H1 (cell line): ENCODE measurements at regions not wholly inside any gene's neighbourhood (a gene's known extent, or its start where the extent isn't known, plus 50 kb on each side); places are given as distances from the start of the nearest gene placed in this dataset.

ENCODE experiments used
- CTCF ChIA-PET: fragments of 300-600 bp; sonication (Branson Sonifier 250); formaldehyde crosslinking; loops from one replicate; lab custom pipeline; 2021; ENCODE audit not compliant: partially characterized antibody; lab: Charles Lee
- POLR2A ChIA-PET: fragments of 300-600 bp; sonication (Branson Sonifier 250); formaldehyde crosslinking; loops from one replicate; lab custom pipeline; 2021; ENCODE audit warnings: inconsistent platforms; ENCODE audit not compliant: partially characterized antibody; lab: Charles Lee
- DNase-seq, 2 experiments: peaks; one replicate each; pipeline versions ENCODE4 v3.0.0 to v3.0.0-alpha.2; 2010 to 2022; ENCODE audit warnings: low spot score in 2 of 2, low read depth in 1 of 2, mixed read lengths in 1 of 2
- FAIRE-seq: peaks from 2 replicates; lab custom pipeline; 2011; peaks lifted over from hg19 to GRCh38; lab: Jason Lieb, UNC
- H2AFZ ChIP-seq: 2 replicates; pipeline ENCODE4 v1.8.1; 2012; ENCODE audit warnings: low read length, inconsistent platforms
- H2AK5ac ChIP-seq: 2 replicates; pipeline ENCODE4 v1.6.1; 2013; ENCODE audit warnings: low read depth, low read length
- H2BK120ac ChIP-seq: replicated peaks from 2 replicates; pipeline ENCODE3; 2013; ENCODE audit warnings: low read depth, low read length, inconsistent platforms
- H2BK12ac ChIP-seq: 2 replicates; pipeline ENCODE4 v1.6.1; 2013; ENCODE audit warnings: low read depth, low read length
- H2BK15ac ChIP-seq: 2 replicates; pipeline ENCODE4 v1.6.1; 2013; ENCODE audit warnings: low read length
- H2BK20ac ChIP-seq: 2 replicates; pipeline ENCODE4 v1.6.1; 2013; ENCODE audit warnings: low read length
- H2BK5ac ChIP-seq: 2 replicates; pipeline ENCODE4 v1.6.1; 2013; ENCODE audit warnings: low read depth, low read length
- H3K14ac ChIP-seq: 2 replicates; pipeline ENCODE4 v1.6.1; 2013; ENCODE audit warnings: inconsistent platforms; ENCODE audit not compliant: insufficient read length
- H3K18ac ChIP-seq: 2 replicates; pipeline ENCODE4 v1.6.1; 2013; ENCODE audit warnings: low read length; ENCODE audit errors: extremely low read depth
- H3K23ac ChIP-seq: 2 replicates; pipeline ENCODE4 v1.6.1; 2013; ENCODE audit warnings: inconsistent platforms; ENCODE audit not compliant: insufficient read length
- H3K23me2 ChIP-seq: 2 replicates; pipeline ENCODE4 v1.6.1; 2013; ENCODE audit warnings: low read depth, low read length
- H3K27ac ChIP-seq: 2 replicates; pipeline ENCODE4 v1.6.1; 2011; ENCODE audit warnings: low read depth, low read length, inconsistent platforms
- H3K27me3 ChIP-seq, 4 experiments: replicated peaks in 1 of 4; 1 replicate in 1 of 4; 2 replicates in 3 of 4; pipeline versions ENCODE4 v1.6.1 to v1.8.1; 2011 to 2013; ENCODE audit warnings: low read length in 3 of 4, mild to moderate bottlenecking in 3 of 4, inconsistent platforms in 2 of 4, mixed read lengths in 2 of 4, moderate library complexity in 1 of 4; ENCODE audit not compliant: control insufficient read depth in 3 of 4, insufficient read depth in 3 of 4; ENCODE audit errors: extremely low read depth in 1 of 4
- H3K36me3 ChIP-seq, 4 experiments: 2 replicates each; pipeline versions ENCODE4 v1.6.1 to v1.8.1; 2011 to 2013; ENCODE audit warnings: mild to moderate bottlenecking in 4 of 4, low read length in 3 of 4, moderate library complexity in 2 of 4, control low read depth in 1 of 4, inconsistent platforms in 1 of 4; ENCODE audit not compliant: insufficient read depth in 4 of 4, control insufficient read depth in 2 of 4
- H3K4ac ChIP-seq: replicated peaks from 2 replicates; pipeline ENCODE3; 2013; ENCODE audit warnings: low read length, low read depth, mixed read lengths, inconsistent platforms; ENCODE audit not compliant: insufficient read length
- H3K4me1 ChIP-seq, 4 experiments: replicated peaks in 1 of 4; 1 replicate in 1 of 4; 2 replicates in 3 of 4; pipeline versions ENCODE4 v1.6.1 to v1.8.1; 2011 to 2013; ENCODE audit warnings: low read length in 3 of 4, inconsistent platforms in 2 of 4, mixed read lengths in 1 of 4; ENCODE audit not compliant: insufficient read depth in 4 of 4, control insufficient read depth in 3 of 4
- H3K4me2 ChIP-seq, 2 experiments: 2 replicates each; pipeline versions ENCODE4 v1.6.1 to v1.8.1; 2011 to 2013; ENCODE audit warnings: low read depth in 2 of 2, low read length in 2 of 2, control low read depth in 1 of 2, inconsistent platforms in 1 of 2, mild to moderate bottlenecking in 1 of 2; ENCODE audit not compliant: insufficient read depth in 1 of 2
- H3K4me3 ChIP-seq, 4 experiments: fragments of 200-600, 300-600 bp in 1 of 4; sonication (generic), shearing (Covaris generic), sonication (Bioruptor Twin) in 1 of 4; 2 replicates each; pipeline versions ENCODE4 v1.5.1 to v1.8.1; 2011 to 2016; ENCODE audit warnings: low read length in 4 of 4, low read depth in 3 of 4, control low read depth in 2 of 4, inconsistent platforms in 2 of 4, mild to moderate bottlenecking in 2 of 4, mixed read lengths in 1 of 4, moderate library complexity in 1 of 4; ENCODE audit not compliant: insufficient read depth in 2 of 4; ENCODE audit errors: extremely low read depth in 1 of 4
- H3K56ac ChIP-seq: replicated peaks from 2 replicates; pipeline ENCODE3; 2013; ENCODE audit warnings: low read depth, mild to moderate bottlenecking, mixed read lengths, low read length, inconsistent platforms; ENCODE audit not compliant: insufficient read length
- H3K79me1 ChIP-seq: 2 replicates; pipeline ENCODE4 v1.6.1; 2013; ENCODE audit warnings: low read depth, low read length, control low read depth
- H3K79me2 ChIP-seq, 2 experiments: 2 replicates each; pipeline versions ENCODE4 v1.6.1 to v1.8.1; 2012 to 2013; ENCODE audit warnings: low read length in 2 of 2, mild to moderate bottlenecking in 2 of 2, inconsistent platforms in 1 of 2; ENCODE audit not compliant: insufficient read depth in 2 of 2, control insufficient read depth in 1 of 2
- H3K9ac ChIP-seq, 4 experiments: replicated peaks in 1 of 4; 1 replicate in 1 of 4; 2 replicates in 3 of 4; pipeline versions ENCODE4 v1.6.1 to v1.8.1; 2011 to 2013; ENCODE audit warnings: low read depth in 3 of 4, low read length in 3 of 4, control low read depth in 2 of 4, mild to moderate bottlenecking in 2 of 4, moderate library complexity in 2 of 4, inconsistent platforms in 1 of 4; ENCODE audit errors: extremely low read depth in 1 of 4
- H3K9me3 ChIP-seq, 2 experiments: 2 replicates each; pipeline versions ENCODE4 v1.6.1 to v1.8.1; 2012 to 2013; ENCODE audit warnings: mild to moderate bottlenecking in 2 of 2, moderate library complexity in 2 of 2, control low read depth in 1 of 2, inconsistent platforms in 1 of 2, low read depth in 1 of 2, low read length in 1 of 2, mixed read lengths in 1 of 2; ENCODE audit not compliant: insufficient read depth in 2 of 2
- H4K20me1 ChIP-seq, 2 experiments: replicated peaks in 1 of 2; 2 replicates each; pipeline versions ENCODE3 to v1.8.1; 2011 to 2013; ENCODE audit warnings: inconsistent platforms in 2 of 2, low read length in 2 of 2, mild to moderate bottlenecking in 1 of 2; ENCODE audit not compliant: insufficient read depth in 2 of 2, control insufficient read depth in 1 of 2
- H4K5ac ChIP-seq: 2 replicates; pipeline ENCODE4 v1.6.1; 2013; ENCODE audit warnings: low read length, low read depth, mixed read lengths, inconsistent platforms; ENCODE audit not compliant: insufficient read length
- H4K8ac ChIP-seq: 2 replicates; pipeline ENCODE4 v1.8.0; 2013; ENCODE audit warnings: mild to moderate bottlenecking, moderate library complexity, low read length, inconsistent platforms; ENCODE audit not compliant: insufficient read depth; ENCODE audit errors: extremely low read depth
- H4K91ac ChIP-seq: replicated peaks from 2 replicates; pipeline ENCODE3; 2013; ENCODE audit warnings: low read length, mixed read lengths, inconsistent platforms; ENCODE audit not compliant: insufficient read length
- BACH1 ChIP-seq: IDR thresholded peaks from 2 replicates; pipeline ENCODE4 v1.6.1; 2012; ENCODE audit warnings: low read length, improper control_type of control experiment
- CBX8 ChIP-seq: fragments of 300-800, 300-1000 bp; sonication (generic); IDR thresholded peaks from 2 replicates; pipeline ENCODE4 v1.7.1; 2016; ENCODE audit warnings: low read depth, low read length, borderline replicate concordance
- HDAC2 ChIP-seq, 2 experiments: fragments of 300-600 bp in 1 of 2; sonication (generic) in 1 of 2; IDR thresholded peaks; 2 replicates each; pipeline ENCODE4 v1.6.1; 2011 to 2012; ENCODE audit warnings: low read depth in 2 of 2, low read length in 2 of 2, mild to moderate bottlenecking in 2 of 2, moderate library complexity in 2 of 2, borderline replicate concordance in 1 of 2, inconsistent platforms in 1 of 2
- HDAC6 ChIP-seq: IDR thresholded peaks from one replicate; pipeline ENCODE4 v1.7.1; 2012; ENCODE audit warnings: low read depth, mild to moderate bottlenecking, inconsistent platforms, low read length, moderate library complexity
- KDM4A ChIP-seq: IDR thresholded peaks from one replicate; pipeline ENCODE4 v1.7.1; 2012; ENCODE audit warnings: low read depth, mild to moderate bottlenecking, moderate library complexity, low read length, inconsistent platforms; ENCODE audit not compliant: severe bottlenecking
- KDM5A ChIP-seq: fragments of 200-600 bp; IDR thresholded peaks from 2 replicates; pipeline ENCODE4 v1.7.1; 2012; ENCODE audit warnings: mild to moderate bottlenecking, low read length, inconsistent platforms, mixed read lengths
- POLR2A ChIP-seq, 2 experiments: IDR thresholded peaks; 1 replicate in 1 of 2; 2 replicates in 1 of 2; pipeline ENCODE4 v1.6.1; 2011; ENCODE audit warnings: low read depth in 2 of 2, low read length in 2 of 2, mild to moderate bottlenecking in 2 of 2; ENCODE audit errors: control extremely low read depth in 1 of 2
- POLR2AphosphoS5 ChIP-seq: IDR thresholded peaks from 2 replicates; pipeline ENCODE4 v1.6.1; 2011; ENCODE audit warnings: low read depth, low read length
- POU5F1 ChIP-seq: IDR thresholded peaks from 2 replicates; pipeline ENCODE4 v1.6.1; 2011; ENCODE audit warnings: low read depth, mild to moderate bottlenecking, low read length, moderate library complexity
- SIRT6 ChIP-seq: IDR thresholded peaks from one replicate; pipeline ENCODE4 v1.7.1; 2012; ENCODE audit warnings: low read length, inconsistent platforms
- SP2 ChIP-seq: IDR thresholded peaks from 2 replicates; pipeline ENCODE4 v1.6.1; 2012; ENCODE audit warnings: mild to moderate bottlenecking, low read length, inconsistent platforms
- SP4 ChIP-seq: IDR thresholded peaks from 2 replicates; pipeline ENCODE4 v1.6.1; 2012; ENCODE audit warnings: low read length, inconsistent platforms
- SRF ChIP-seq: IDR thresholded peaks from 2 replicates; pipeline ENCODE4 v1.6.1; 2011; ENCODE audit warnings: mild to moderate bottlenecking, low read depth, low read length, moderate library complexity
- TAF7 ChIP-seq: optimal IDR thresholded peaks from 2 replicates; pipeline ENCODE3; 2011; ENCODE audit warnings: low read depth, mild to moderate bottlenecking, inconsistent platforms, low read length, moderate library complexity, borderline replicate concordance
- YY1 ChIP-seq: IDR thresholded peaks from 2 replicates; pipeline ENCODE4 v1.6.1; 2011; ENCODE audit warnings: low read depth, mild to moderate bottlenecking, low read length
- WGBS, 2 experiments: shearing (Covaris generic) in 1 of 2; methylation state at CpG; one replicate each; pipeline versions ENCODE4 v1.1.6 to v1.1.7; 2013 to 2015; ENCODE audit warnings: low lambda C conversion rate in 2 of 2, mixed read lengths in 2 of 2, inconsistent platforms in 1 of 2, low coverage in 1 of 2, missing lambda C conversion rate in 1 of 2; ENCODE audit not compliant: insufficient replicate concordance in 2 of 2, insufficient coverage in 1 of 2, insufficient read length in 1 of 2; ENCODE audit errors: extremely low coverage in 1 of 2, missing lambda C conversion rate in 1 of 2; 5-methylcytosine and 5-hydroxymethylcytosine counted together

- H4K8ac ChIP-seq: no peak overlapping the region
- H3K56ac ChIP-seq: no peak overlapping the region
- no peak overlapping the region for H3K18ac ChIP-seq
- H3K9ac ChIP-seq: no peak overlapping the region
- H3K27ac ChIP-seq: no peak overlapping the region
- no peak overlapping the region for H3K14ac ChIP-seq
- FAIRE-seq: no peak
- H2BK120ac ChIP-seq: no peak overlapping the region
- no peak overlapping the region for H2AFZ ChIP-seq
- H3K79me1 ChIP-seq: no peaks in the 10 kb centered on the region
- H2BK20ac ChIP-seq: no peak overlapping the region
- no peak for TF ChIP-seq KDM4A
- TF ChIP-seq SRF: no peak
- TF ChIP-seq YY1: no peak
- TF ChIP-seq SP2: no peak
- no peak for TF ChIP-seq BACH1
- no peak for TF ChIP-seq HDAC6
- TF ChIP-seq CBX8: no peak
- TF ChIP-seq POLR2AphosphoS5: no peak
- no peak for TF ChIP-seq HDAC2 (IDR thresholded peaks at IDR 0.05; ENCODE audit: borderline replicate concordance in 1 of 2, low read depth in 2 of 2, low read length in 2 of 2)
- no peak for TF ChIP-seq POLR2A (IDR thresholded peaks at IDR 0.05; ENCODE audit: control extremely low read depth in 1 of 2, low read depth in 2 of 2, low read length in 2 of 2)
- no peak for TF ChIP-seq KDM5A
- TF ChIP-seq SIRT6: no peak
- no peak for TF ChIP-seq POU5F1
- no peak for TF ChIP-seq TAF7
- no peak for TF ChIP-seq SP4
- H4K20me1 ChIP-seq: no peaks in the 10 kb centered on the region
- H2BK12ac ChIP-seq: no peak overlapping the region
- no peaks in the 10 kb centered on the region for H3K9me3 ChIP-seq
- ChIA-PET CTCF (no interaction called here), POLR2A (no interaction called here)
- no peak overlapping the region for H3K4ac ChIP-seq
- WGBS, 2 experiments: 89% methylated on average over 1 of the region's 1 CpG; no CpG with 5 or more reads in 1 of the 2 experiments
- H3K23ac ChIP-seq: no peak overlapping the region
- H3K4me2 ChIP-seq: no peak overlapping the region
- H3K79me2 ChIP-seq: no peaks in the 10 kb centered on the region
- H2BK5ac ChIP-seq: no peak overlapping the region
- H2BK15ac ChIP-seq: no peak overlapping the region
- H3K36me3 ChIP-seq: no peaks in the 10 kb centered on the region
- no peak overlapping the region for H2AK5ac ChIP-seq
- H3K4me1 ChIP-seq: no peaks in the 10 kb centered on the region
- no peaks in the 10 kb centered on the region for H3K27me3 ChIP-seq
- H3K4me3 ChIP-seq: no peak overlapping the region
- H4K91ac ChIP-seq: no peak overlapping the region
- DNase-seq: no peak
- H3K23me2 ChIP-seq: no peaks in the 10 kb centered on the region
- no peak overlapping the region for H4K5ac ChIP-seq
Measured at GRCh38 chr21:16137106-16137505, 407.3 kb downstream of the USP25 start.
